ENCODE measurements at regions not wholly inside any gene's neighbourhood (a gene's known extent, or its start where the extent isn't known, plus 50 kb on each side); places are given as distances from the start of the nearest gene placed in this dataset.

GRCh38 chr11:110031171-110031570 is 62.0 kb upstream of the ZC3H12C start:
- Mint-ChIP-seq H3K27ac (no peak overlapping the region), H3K4me1 (ENCODE audit: low read depth) (no peaks in the 10 kb centered on the region), H3K4me3 (no peak overlapping the region), H3K27me3 (no peaks in the 10 kb centered on the region), H3K36me3 (no peaks in the 10 kb centered on the region), H3K9me3 (ENCODE audit: low read depth) (no peaks in the 10 kb centered on the region)

- H3K4me3 Mint-ChIP-seq = no peak overlapping the region
- H3K27ac Mint-ChIP-seq = no peak overlapping the region
- no peaks in the 10 kb centered on the region for H3K27me3 Mint-ChIP-seq
- H3K4me1 Mint-ChIP-seq (ENCODE audit: low read depth) = no peaks in the 10 kb centered on the region
- H3K9me3 Mint-ChIP-seq (ENCODE audit: low read depth) = no peaks in the 10 kb centered on the region
- no peaks in the 10 kb centered on the region for H3K36me3 Mint-ChIP-seq
These were observed 60.9 kb upstream of the ZC3H12C start for GRCh38 chr11:110032259-110032658.

GRCh38 chr11:110032957-110033570 is 60.1 kb upstream of the ZC3H12C start:
- H3K27me3 Mint-ChIP-seq = no peaks in the 10 kb centered on the region
- no peaks in the 10 kb centered on the region for H3K4me1 Mint-ChIP-seq (ENCODE audit: low read depth)
- no peaks in the 10 kb centered on the region for H3K36me3 Mint-ChIP-seq
- no peak overlapping the region for H3K4me3 Mint-ChIP-seq
- H3K9me3 Mint-ChIP-seq (ENCODE audit: low read depth) = no peaks in the 10 kb centered on the region
- H3K27ac Mint-ChIP-seq = no peak overlapping the region

GRCh38 chr11:110034806-110035205 is 58.4 kb upstream of the ZC3H12C start:
- Mint-ChIP-seq H3K4me3 (no peak overlapping the region), H3K36me3 (no peaks in the 10 kb centered on the region), H3K27ac (no peak overlapping the region), H3K9me3 (ENCODE audit: low read depth) (no peaks in the 10 kb centered on the region), H3K4me1 (ENCODE audit: low read depth) (no peaks in the 10 kb centered on the region), H3K27me3 (no peaks in the 10 kb centered on the region)

DNA sequence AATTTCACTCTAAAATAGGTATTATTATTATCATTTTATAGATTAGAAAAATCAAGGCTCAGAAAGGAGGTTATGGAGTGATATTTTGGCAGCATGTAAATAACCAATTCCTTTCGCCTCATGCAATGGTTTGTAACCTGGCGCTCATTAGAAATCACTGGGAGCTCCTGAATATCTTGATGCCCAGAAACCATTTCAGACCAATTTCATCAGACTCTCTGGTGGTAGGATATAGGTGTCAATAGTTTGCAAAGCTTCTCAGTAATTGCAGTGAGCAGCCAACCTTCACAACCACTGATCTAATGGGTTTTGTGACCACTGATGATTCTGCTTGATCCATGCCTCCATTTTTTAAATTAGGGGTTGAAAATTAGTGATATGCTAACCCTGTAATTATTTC is 57.8 kb upstream of the ZC3H12C start:
- H3K4me3 Mint-ChIP-seq = no peak overlapping the region
- H3K27ac Mint-ChIP-seq = no peak overlapping the region
- H3K36me3 Mint-ChIP-seq = no peaks in the 10 kb centered on the region
- no peaks in the 10 kb centered on the region for H3K27me3 Mint-ChIP-seq
- H3K4me1 Mint-ChIP-seq (ENCODE audit: low read depth) = no peaks in the 10 kb centered on the region
- H3K9me3 Mint-ChIP-seq (ENCODE audit: low read depth) = no peaks in the 10 kb centered on the region

DNA sequence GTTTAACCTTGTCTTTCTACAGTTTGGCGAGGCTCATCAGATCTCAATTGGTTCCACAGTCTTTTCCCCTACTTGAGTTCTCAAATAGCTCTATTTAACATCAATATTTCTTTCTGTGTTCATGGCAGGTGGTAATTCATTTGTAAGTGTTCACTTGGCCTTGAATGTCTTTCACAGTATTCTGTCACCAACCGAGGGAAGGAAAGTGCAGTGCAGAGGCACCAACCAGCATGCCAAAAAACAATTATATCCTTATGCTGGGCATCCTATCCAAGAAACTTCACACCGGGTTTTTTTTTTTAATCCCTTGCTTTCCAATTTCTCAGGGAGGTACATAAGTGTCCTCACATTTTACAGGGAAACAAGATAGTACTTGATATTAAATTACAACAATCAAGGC is 55.0 kb upstream of the ZC3H12C start:
- H3K27ac Mint-ChIP-seq = no peak overlapping the region
- no peaks in the 10 kb centered on the region for H3K4me1 Mint-ChIP-seq (ENCODE audit: low read depth)
- no peak overlapping the region for H3K4me3 Mint-ChIP-seq
- no peaks in the 10 kb centered on the region for H3K36me3 Mint-ChIP-seq
- no peaks in the 10 kb centered on the region for H3K9me3 Mint-ChIP-seq (ENCODE audit: low read depth)
- peaks cover 3% of the 10 kb centered on the region for H3K27me3 Mint-ChIP-seq
